ENCODE measurements at regions not wholly inside any gene's neighbourhood (a gene's known extent, or its start where the extent isn't known, plus 50 kb on each side); places are given as distances from the start of the nearest gene placed in this dataset.

GRCh38 chr2:12316476-12316875 is 400.3 kb upstream of the TRIB2 start:
- no peak for TF ChIP-seq CTCF (IDR thresholded peaks at IDR 0.05)
- TF ChIP-seq POLR2A (IDR thresholded peaks at IDR 0.05): no peak

Measured in Peyer's patch (tissue), 4 donors.